IMR-90 (cell line): ENCODE measurements at regions not wholly inside any gene's neighbourhood (a gene's known extent, or its start where the extent isn't known, plus 50 kb on each side); places are given as distances from the start of the nearest gene placed in this dataset.

Experiments
- ATAC-seq: fragments of 200-7000 bp; cut with Tn5 transposase; 2 replicates; pipeline ENCODE4 v1.9.1; 2020; ENCODE audit warnings: low read depth, mild to moderate bottlenecking, moderate library complexity
- BruUV-seq: library from RNA; stranded (reverse); fragments of 400-500 nt; replicated peaks from 2 replicates; lab custom pipeline; 2021; lab: Mats Ljungman, UMichigan
- CTCF ChIA-PET: fragments of 300-600 bp; formaldehyde crosslinking; extraction: SDS; loops from one replicate; lab custom pipeline; 2021; ENCODE audit warnings: antibody characterized with exemption; lab: Yijun Ruan, JAX
- POLR2A ChIA-PET: fragments of 300-600 bp; sonication (Branson Sonifier 250); formaldehyde crosslinking; loops from one replicate; lab custom pipeline; 2022; ENCODE audit warnings: antibody characterized with exemption; ENCODE audit not compliant: unreplicated experiment; lab: Charles Lee
- DNase-seq: peaks from one replicate; pipeline ENCODE4 v3.0.0; 2013
- H2AFZ ChIP-seq: replicated peaks from 2 replicates; pipeline ENCODE3; 2013; ENCODE audit warnings: low read length, mild to moderate bottlenecking; ENCODE audit not compliant: poor library complexity
- H2AK5ac ChIP-seq: 2 replicates; pipeline ENCODE4 v1.6.1; 2013; ENCODE audit warnings: low read depth, low read length, inconsistent platforms
- H2AK9ac ChIP-seq: replicated peaks from 2 replicates; pipeline ENCODE3; 2013; ENCODE audit warnings: mild to moderate bottlenecking, low read depth, low read length, moderate library complexity; ENCODE audit not compliant: poor library complexity
- H2BK120ac ChIP-seq: 2 replicates; pipeline ENCODE4 v1.6.1; 2013; ENCODE audit warnings: low read depth, low read length, inconsistent platforms
- H2BK15ac ChIP-seq: 3 replicates; pipeline ENCODE4 v1.6.1; 2013; ENCODE audit warnings: low read depth, low read length, inconsistent platforms
- H2BK20ac ChIP-seq: 2 replicates; pipeline ENCODE4 v1.6.1; 2013; ENCODE audit warnings: low read depth, mild to moderate bottlenecking, inconsistent platforms, low read length, moderate library complexity
- H2BK5ac ChIP-seq: 2 replicates; pipeline ENCODE4 v1.6.1; 2013; ENCODE audit warnings: mild to moderate bottlenecking, low read depth, low read length, inconsistent platforms; ENCODE audit not compliant: poor library complexity, severe bottlenecking
- H3K14ac ChIP-seq: replicated peaks from 2 replicates; pipeline ENCODE4 v1.6.1; 2013; ENCODE audit warnings: low read depth, low read length, inconsistent platforms
- H3K18ac ChIP-seq: 2 replicates; pipeline ENCODE4 v1.6.1; 2013; ENCODE audit warnings: low read depth, low read length, control low read depth
- H3K23ac ChIP-seq: 2 replicates; pipeline ENCODE4 v1.6.1; 2013; ENCODE audit warnings: low read depth, low read length, inconsistent platforms
- H3K27ac ChIP-seq: 2 replicates; pipeline ENCODE4 v1.5.1; 2013; ENCODE audit warnings: mild to moderate bottlenecking, control low read depth, low read length; ENCODE audit not compliant: insufficient read depth
- H3K27me3 ChIP-seq: 2 replicates; pipeline ENCODE4 v1.6.1; 2013; ENCODE audit warnings: low read length; ENCODE audit not compliant: control insufficient read depth, insufficient read depth
- H3K36me3 ChIP-seq: 2 replicates; pipeline ENCODE4 v1.6.1; 2013; ENCODE audit warnings: low read length, mixed read lengths; ENCODE audit not compliant: control insufficient read depth, insufficient read depth
- H3K4ac ChIP-seq: 2 replicates; pipeline ENCODE4 v1.6.1; 2013; ENCODE audit warnings: low read depth, low read length, inconsistent platforms
- H3K4me1 ChIP-seq: 2 replicates; pipeline ENCODE4 v1.6.1; 2013; ENCODE audit warnings: low read length, mixed read lengths; ENCODE audit not compliant: control insufficient read depth, insufficient read depth
- H3K4me2 ChIP-seq: 2 replicates; pipeline ENCODE4 v1.6.1; 2013; ENCODE audit warnings: low read depth, mild to moderate bottlenecking, control low read depth, low read length, moderate library complexity
- H3K4me3 ChIP-seq: 2 replicates; pipeline ENCODE4 v1.5.1; 2013; ENCODE audit warnings: low read depth, mild to moderate bottlenecking, control low read depth, low read length, moderate library complexity; ENCODE audit not compliant: insufficient read depth
- H3K56ac ChIP-seq: 2 replicates; pipeline ENCODE4 v1.6.1; 2013; ENCODE audit warnings: low read length, inconsistent platforms; ENCODE audit not compliant: insufficient read depth; ENCODE audit errors: extremely low read depth
- H3K79me1 ChIP-seq, 2 experiments: 2 replicates each; pipeline ENCODE4 v1.6.1; 2013; ENCODE audit warnings: low read length in 2 of 2, inconsistent platforms in 1 of 2, low read depth in 1 of 2
- H3K9ac ChIP-seq: 2 replicates; pipeline ENCODE4 v1.6.1; 2013; ENCODE audit warnings: low read depth, low read length, control low read depth
- H3K9me1 ChIP-seq: 2 replicates; pipeline ENCODE4 v1.6.1; 2013; ENCODE audit warnings: low read length, inconsistent platforms; ENCODE audit not compliant: insufficient read depth
- H3K9me3 ChIP-seq: 2 replicates; pipeline ENCODE4 v1.6.1; 2013; ENCODE audit warnings: low read length; ENCODE audit not compliant: control insufficient read depth, insufficient read depth
- H4K20me1 ChIP-seq: 2 replicates; pipeline ENCODE4 v1.6.1; 2013; ENCODE audit warnings: low read length, inconsistent platforms; ENCODE audit not compliant: insufficient read depth
- H4K5ac ChIP-seq: 2 replicates; pipeline ENCODE4 v1.6.1; 2013; ENCODE audit warnings: mild to moderate bottlenecking, low read depth, low read length, control low read depth
- H4K8ac ChIP-seq, 2 experiments: 2 replicates each; pipeline ENCODE4 v1.6.1; 2013; ENCODE audit warnings: low read depth in 2 of 2, low read length in 2 of 2, control low read depth in 1 of 2, inconsistent platforms in 1 of 2
- H4K91ac ChIP-seq: 2 replicates; pipeline ENCODE4 v1.6.1; 2013; ENCODE audit warnings: low read depth, low read length, inconsistent platforms; ENCODE audit not compliant: insufficient read depth
- BHLHE40 ChIP-seq: fragments of 150-350 bp; IDR thresholded peaks from 2 replicates; pipeline ENCODE4 v1.6.1; 2016; ENCODE audit warnings: mild to moderate bottlenecking, low read depth, low read length
- CEBPB ChIP-seq: IDR thresholded peaks from 2 replicates; pipeline ENCODE4 v1.6.1; 2012; ENCODE audit warnings: low read depth, low read length, improper control_type of control experiment
- CHD1 ChIP-seq: IDR thresholded peaks from 2 replicates; pipeline ENCODE4 v1.6.1; 2012; ENCODE audit warnings: low read depth, low read length, improper control_type of control experiment
- CTCF ChIP-seq: conservative IDR thresholded peaks from 2 replicates; pipeline ENCODE4 v1.5.1; 2012; ENCODE audit warnings: mild to moderate bottlenecking, low read depth, low read length, improper control_type of control experiment
- ELK1 ChIP-seq: fragments of 150-350 bp; IDR thresholded peaks from 2 replicates; pipeline ENCODE4 v1.6.1; 2016; ENCODE audit warnings: low read depth, mild to moderate bottlenecking, low read length, moderate library complexity, borderline replicate concordance
- FOS ChIP-seq: fragments of 150-350 bp; IDR thresholded peaks from 2 replicates; pipeline ENCODE4 v1.6.1; 2016; ENCODE audit warnings: low read depth, low read length
- MAFK ChIP-seq: IDR thresholded peaks from 2 replicates; pipeline ENCODE4 v1.6.1; 2012; ENCODE audit warnings: low read depth, low read length, improper control_type of control experiment
- MAZ ChIP-seq: IDR thresholded peaks from 2 replicates; pipeline ENCODE4 v1.6.1; 2012; ENCODE audit warnings: low read depth, mild to moderate bottlenecking, low read length, improper control_type of control experiment, moderate library complexity, borderline replicate concordance
- NFE2L2 ChIP-seq: fragments of 150-350 bp; IDR thresholded peaks from 2 replicates; pipeline ENCODE4 v1.6.1; 2016; ENCODE audit warnings: low read depth, mild to moderate bottlenecking, low read length
- POLR2A ChIP-seq: IDR thresholded peaks from 2 replicates; pipeline ENCODE4 v1.6.1; 2012; ENCODE audit warnings: mild to moderate bottlenecking, low read depth, low read length
- RAD21 ChIP-seq: IDR thresholded peaks from 2 replicates; pipeline ENCODE4 v1.6.1; 2012; ENCODE audit warnings: low read length, improper control_type of control experiment
- RCOR1 ChIP-seq: IDR thresholded peaks from 2 replicates; pipeline ENCODE4 v1.6.1; 2012; ENCODE audit warnings: mild to moderate bottlenecking, low read length, improper control_type of control experiment; ENCODE audit not compliant: insufficient replicate concordance
- RFX5 ChIP-seq: IDR thresholded peaks from 2 replicates; pipeline ENCODE4 v1.8.0; 2012; ENCODE audit warnings: low read depth, mild to moderate bottlenecking, low read length, moderate library complexity
- SMC3 ChIP-seq: fragments of 150-350 bp; IDR thresholded peaks from 2 replicates; pipeline ENCODE4 v1.6.1; 2016; ENCODE audit warnings: low read depth, mild to moderate bottlenecking, antibody characterized with exemption, low read length, moderate library complexity
- USF2 ChIP-seq: fragments of 150-350 bp; IDR thresholded peaks from 2 replicates; pipeline ENCODE4 v1.6.1; 2017; ENCODE audit warnings: mild to moderate bottlenecking, antibody characterized with exemption, low read length, low read depth
- WGBS, 2 experiments: methylation state at CpG; one replicate each; pipeline versions ENCODE4 v1.1.5 to v1.1.7; 2013; ENCODE audit warnings: missing lambda C conversion rate in 2 of 2; ENCODE audit not compliant: insufficient read length in 1 of 2; ENCODE audit errors: extremely low coverage in 2 of 2; 5-methylcytosine and 5-hydroxymethylcytosine counted together
- dilution Hi-C: fragments of 300-500 bp; cut with HindIII; formaldehyde crosslinking; loops from one replicate; pipeline ENCODE4 v1.14.3; 2018; ENCODE audit warnings: low sequenced_read_pairs; ENCODE audit not compliant: unreplicated experiment
- in situ Hi-C: fragments of 300-500 bp; cut with MboI; formaldehyde crosslinking; loops from 3 replicates; pipeline ENCODE4 v1.14.3; 2019; ENCODE audit warnings: low sequenced_read_pairs, inconsistent platforms, mixed read lengths
- intact Hi-C: fragments of 100-400 bp; cut with micrococcal nuclease; formaldehyde crosslinking; loops from 2 replicates; pipeline ENCODE4 v1.10.0; 2022

GRCh38 chr19:30743011-30743410 is 370.8 kb downstream of the ZNF536 start:
- H2BK20ac ChIP-seq: no peak overlapping the region
- H3K18ac ChIP-seq: no peak overlapping the region
- no peak overlapping the region for H2BK120ac ChIP-seq
- intact Hi-C loops (no loop called here), dilution Hi-C loops (no loop called here), in situ Hi-C loops (no loop called here)
- H2BK15ac ChIP-seq: no peak overlapping the region
- no peak overlapping the region for H3K4me2 ChIP-seq
- no peak overlapping the region for H4K5ac ChIP-seq
- no peak overlapping the region for H3K4me3 ChIP-seq
- no peaks in the 10 kb centered on the region for H4K20me1 ChIP-seq
- no peak overlapping the region for H4K91ac ChIP-seq
- H3K56ac ChIP-seq: no peak overlapping the region
- H2BK5ac ChIP-seq: no peak overlapping the region
- ATAC-seq: no peak
- no peaks in the 10 kb centered on the region for H3K27me3 ChIP-seq
- H3K14ac ChIP-seq: no peak overlapping the region
- H3K9me1 ChIP-seq: no peaks in the 10 kb centered on the region
- WGBS, 2 experiments: 12% methylated on average over 6 of the region's 10 CpGs; no CpG with 5 or more reads in 1 of the 2 experiments
- BruUV-seq: no TSS peak
- no peaks in the 10 kb centered on the region for H3K9me3 ChIP-seq
- DNase-seq: no peak
- H3K27ac ChIP-seq: no peak overlapping the region
- H4K8ac ChIP-seq: no peak overlapping the region
- CTCF ChIA-PET: no interaction called here
- no peak overlapping the region for H3K4ac ChIP-seq
- no peak overlapping the region for H3K23ac ChIP-seq
- H3K36me3 ChIP-seq: no peaks in the 10 kb centered on the region
- H3K4me1 ChIP-seq: no peaks in the 10 kb centered on the region
- H3K79me1 ChIP-seq: no peaks in the 10 kb centered on the region
- no peak overlapping the region for H2AK9ac ChIP-seq
- H3K9ac ChIP-seq: no peak overlapping the region
- POLR2A ChIA-PET: no interaction called here
- H2AFZ ChIP-seq: no peak overlapping the region
- H2AK5ac ChIP-seq: no peak overlapping the region
- TF ChIP-seq POLR2A (no peak), RAD21 (no peak), ELK1 (no peak), BHLHE40 (no peak), MAFK (no peak), CEBPB (no peak), USF2 (no peak), MAZ (no peak), RFX5 (no peak), NFE2L2 (no peak), FOS (no peak), CTCF (no peak), SMC3 (no peak), RCOR1 (no peak), CHD1 (no peak)
